IMR-90 (cell line): ENCODE measurements at regions not wholly inside any gene's neighbourhood (a gene's known extent, or its start where the extent isn't known, plus 50 kb on each side); places are given as distances from the start of the nearest gene placed in this dataset.
A peak's percentile ranks its signal among the peaks of the same experiment; 100 is the strongest.

ENCODE experiments used
- ATAC-seq: fragments of 200-7000 bp; cut with Tn5 transposase; 2 replicates; pipeline ENCODE4 v1.9.1; 2020; ENCODE audit warnings: low read depth, mild to moderate bottlenecking, moderate library complexity
- BruUV-seq: library from RNA; stranded (reverse); fragments of 400-500 nt; replicated peaks from 2 replicates; lab custom pipeline; 2021; lab: Mats Ljungman, UMichigan
- CTCF ChIA-PET: fragments of 300-600 bp; formaldehyde crosslinking; extraction: SDS; loops from one replicate; lab custom pipeline; 2021; ENCODE audit warnings: antibody characterized with exemption; lab: Yijun Ruan, JAX
- POLR2A ChIA-PET: fragments of 300-600 bp; sonication (Branson Sonifier 250); formaldehyde crosslinking; loops from one replicate; lab custom pipeline; 2022; ENCODE audit warnings: antibody characterized with exemption; ENCODE audit not compliant: unreplicated experiment; lab: Charles Lee
- DNase-seq: peaks from one replicate; pipeline ENCODE4 v3.0.0; 2013
- H2AFZ ChIP-seq: replicated peaks from 2 replicates; pipeline ENCODE3; 2013; ENCODE audit warnings: low read length, mild to moderate bottlenecking; ENCODE audit not compliant: poor library complexity
- H2AK5ac ChIP-seq: 2 replicates; pipeline ENCODE4 v1.6.1; 2013; ENCODE audit warnings: low read depth, low read length, inconsistent platforms
- H2AK9ac ChIP-seq: replicated peaks from 2 replicates; pipeline ENCODE3; 2013; ENCODE audit warnings: mild to moderate bottlenecking, low read depth, low read length, moderate library complexity; ENCODE audit not compliant: poor library complexity
- H2BK120ac ChIP-seq: 2 replicates; pipeline ENCODE4 v1.6.1; 2013; ENCODE audit warnings: low read depth, low read length, inconsistent platforms
- H2BK15ac ChIP-seq: 3 replicates; pipeline ENCODE4 v1.6.1; 2013; ENCODE audit warnings: low read depth, low read length, inconsistent platforms
- H2BK20ac ChIP-seq: 2 replicates; pipeline ENCODE4 v1.6.1; 2013; ENCODE audit warnings: low read depth, mild to moderate bottlenecking, inconsistent platforms, low read length, moderate library complexity
- H2BK5ac ChIP-seq: 2 replicates; pipeline ENCODE4 v1.6.1; 2013; ENCODE audit warnings: mild to moderate bottlenecking, low read depth, low read length, inconsistent platforms; ENCODE audit not compliant: poor library complexity, severe bottlenecking
- H3K14ac ChIP-seq: replicated peaks from 2 replicates; pipeline ENCODE4 v1.6.1; 2013; ENCODE audit warnings: low read depth, low read length, inconsistent platforms
- H3K18ac ChIP-seq: 2 replicates; pipeline ENCODE4 v1.6.1; 2013; ENCODE audit warnings: low read depth, low read length, control low read depth
- H3K23ac ChIP-seq: 2 replicates; pipeline ENCODE4 v1.6.1; 2013; ENCODE audit warnings: low read depth, low read length, inconsistent platforms
- H3K27ac ChIP-seq: 2 replicates; pipeline ENCODE4 v1.5.1; 2013; ENCODE audit warnings: mild to moderate bottlenecking, control low read depth, low read length; ENCODE audit not compliant: insufficient read depth
- H3K27me3 ChIP-seq: 2 replicates; pipeline ENCODE4 v1.6.1; 2013; ENCODE audit warnings: low read length; ENCODE audit not compliant: control insufficient read depth, insufficient read depth
- H3K36me3 ChIP-seq: 2 replicates; pipeline ENCODE4 v1.6.1; 2013; ENCODE audit warnings: low read length, mixed read lengths; ENCODE audit not compliant: control insufficient read depth, insufficient read depth
- H3K4ac ChIP-seq: 2 replicates; pipeline ENCODE4 v1.6.1; 2013; ENCODE audit warnings: low read depth, low read length, inconsistent platforms
- H3K4me1 ChIP-seq: 2 replicates; pipeline ENCODE4 v1.6.1; 2013; ENCODE audit warnings: low read length, mixed read lengths; ENCODE audit not compliant: control insufficient read depth, insufficient read depth
- H3K4me2 ChIP-seq: 2 replicates; pipeline ENCODE4 v1.6.1; 2013; ENCODE audit warnings: low read depth, mild to moderate bottlenecking, control low read depth, low read length, moderate library complexity
- H3K4me3 ChIP-seq: 2 replicates; pipeline ENCODE4 v1.5.1; 2013; ENCODE audit warnings: low read depth, mild to moderate bottlenecking, control low read depth, low read length, moderate library complexity; ENCODE audit not compliant: insufficient read depth
- H3K56ac ChIP-seq: 2 replicates; pipeline ENCODE4 v1.6.1; 2013; ENCODE audit warnings: low read length, inconsistent platforms; ENCODE audit not compliant: insufficient read depth; ENCODE audit errors: extremely low read depth
- H3K79me1 ChIP-seq, 2 experiments: 2 replicates each; pipeline ENCODE4 v1.6.1; 2013; ENCODE audit warnings: low read length in 2 of 2, inconsistent platforms in 1 of 2, low read depth in 1 of 2
- H3K9ac ChIP-seq: 2 replicates; pipeline ENCODE4 v1.6.1; 2013; ENCODE audit warnings: low read depth, low read length, control low read depth
- H3K9me1 ChIP-seq: 2 replicates; pipeline ENCODE4 v1.6.1; 2013; ENCODE audit warnings: low read length, inconsistent platforms; ENCODE audit not compliant: insufficient read depth
- H3K9me3 ChIP-seq: 2 replicates; pipeline ENCODE4 v1.6.1; 2013; ENCODE audit warnings: low read length; ENCODE audit not compliant: control insufficient read depth, insufficient read depth
- H4K20me1 ChIP-seq: 2 replicates; pipeline ENCODE4 v1.6.1; 2013; ENCODE audit warnings: low read length, inconsistent platforms; ENCODE audit not compliant: insufficient read depth
- H4K5ac ChIP-seq: 2 replicates; pipeline ENCODE4 v1.6.1; 2013; ENCODE audit warnings: mild to moderate bottlenecking, low read depth, low read length, control low read depth
- H4K8ac ChIP-seq, 2 experiments: 2 replicates each; pipeline ENCODE4 v1.6.1; 2013; ENCODE audit warnings: low read depth in 2 of 2, low read length in 2 of 2, control low read depth in 1 of 2, inconsistent platforms in 1 of 2
- H4K91ac ChIP-seq: 2 replicates; pipeline ENCODE4 v1.6.1; 2013; ENCODE audit warnings: low read depth, low read length, inconsistent platforms; ENCODE audit not compliant: insufficient read depth
- BHLHE40 ChIP-seq: fragments of 150-350 bp; IDR thresholded peaks from 2 replicates; pipeline ENCODE4 v1.6.1; 2016; ENCODE audit warnings: mild to moderate bottlenecking, low read depth, low read length
- MAFK ChIP-seq: IDR thresholded peaks from 2 replicates; pipeline ENCODE4 v1.6.1; 2012; ENCODE audit warnings: low read depth, low read length, improper control_type of control experiment
- SMC3 ChIP-seq: fragments of 150-350 bp; IDR thresholded peaks from 2 replicates; pipeline ENCODE4 v1.6.1; 2016; ENCODE audit warnings: low read depth, mild to moderate bottlenecking, antibody characterized with exemption, low read length, moderate library complexity
- USF2 ChIP-seq: fragments of 150-350 bp; IDR thresholded peaks from 2 replicates; pipeline ENCODE4 v1.6.1; 2017; ENCODE audit warnings: mild to moderate bottlenecking, antibody characterized with exemption, low read length, low read depth
- WGBS, 2 experiments: methylation state at CpG; one replicate each; pipeline versions ENCODE4 v1.1.5 to v1.1.7; 2013; ENCODE audit warnings: missing lambda C conversion rate in 2 of 2; ENCODE audit not compliant: insufficient read length in 1 of 2; ENCODE audit errors: extremely low coverage in 2 of 2; 5-methylcytosine and 5-hydroxymethylcytosine counted together
- dilution Hi-C: fragments of 300-500 bp; cut with HindIII; formaldehyde crosslinking; loops from one replicate; pipeline ENCODE4 v1.14.3; 2018; ENCODE audit warnings: low sequenced_read_pairs; ENCODE audit not compliant: unreplicated experiment
- in situ Hi-C: fragments of 300-500 bp; cut with MboI; formaldehyde crosslinking; loops from 3 replicates; pipeline ENCODE4 v1.14.3; 2019; ENCODE audit warnings: low sequenced_read_pairs, inconsistent platforms, mixed read lengths
- intact Hi-C: fragments of 100-400 bp; cut with micrococcal nuclease; formaldehyde crosslinking; loops from 2 replicates; pipeline ENCODE4 v1.10.0; 2022

- Histone ChIP-seq H2AK9ac (peak overlapping the region; percentile 83), H3K9me1 (no peaks in the 10 kb centered on the region; the same call in 1 of the 2 replicates), H2AFZ (peak overlapping the region; percentile 74), H3K79me1 (no peaks in the 10 kb centered on the region), H2BK5ac (no peak overlapping the region), H3K4ac (peak overlapping the region; percentile 42; the same call in 1 of the 2 replicates), H4K8ac (peak overlapping the region in 1 of 2 experiments; percentile 37; a peak in 1 of 4 replicates), H4K91ac (no peak overlapping the region), H2AK5ac (no peak overlapping the region), H2BK20ac (no peak overlapping the region), H4K20me1 (no peaks in the 10 kb centered on the region; the same call in 1 of the 2 replicates), H3K27me3 (no peaks in the 10 kb centered on the region), H3K23ac (no peak overlapping the region), H2BK15ac (no peak overlapping the region), H3K18ac (no peak overlapping the region), H4K5ac (no peak overlapping the region), H3K36me3 (peaks cover 33% of the 10 kb centered on the region), H3K56ac (no peak overlapping the region), H3K4me2 (no peak overlapping the region), H3K14ac (no peak overlapping the region), H2BK120ac (no peak overlapping the region), H3K9me3 (no peaks in the 10 kb centered on the region), H3K27ac (no peak overlapping the region), H3K4me3 (no peak overlapping the region), H3K9ac (no peak overlapping the region), H3K4me1 (no peaks in the 10 kb centered on the region; the same call in 1 of the 2 replicates)
- TF ChIP-seq BHLHE40 (no peak), MAFK (peak; percentile 47; the same call in 1 of the 2 replicates), USF2 (no peak), SMC3 (no peak)
- POLR2A ChIA-PET, result no interaction called here
- intact Hi-C loops, result no loop called here
- DNase-seq (peak; percentile 77), ATAC-seq (peak; percentile 80)
- in situ Hi-C loops, result no loop called here
- 45% methylated on average over 8 of the region's 10 CpGs; no CpG with 5 or more reads in 1 of the 2 experiments for WGBS, 2 experiments
- dilution Hi-C loops, result no loop called here
- BruUV-seq, result no TSS peak
- CTCF ChIA-PET, result no interaction called here
Measured at GRCh38 chr3:127035677-127036076, 52.8 kb downstream of the PLXNA1 start.
